AG10803 (cell line): ENCODE measurements at regions not wholly inside any gene's neighbourhood (a gene's known extent, or its start where the extent isn't known, plus 50 kb on each side); places are given as distances from the start of the nearest gene placed in this dataset.
A peak's percentile ranks its signal among the peaks of the same experiment; 100 is the strongest.

Source experiments
- DNase-seq: peaks from one replicate; pipeline ENCODE4 v3.0.0; 2010; ENCODE audit warnings: low read depth
- H3K4me3 ChIP-seq: 2 replicates; pipeline ENCODE4 v1.5.1; 2011; ENCODE audit warnings: mild to moderate bottlenecking, low read length, control low read depth
- CTCF ChIP-seq: conservative IDR thresholded peaks from 2 replicates; pipeline ENCODE4 v1.5.1; 2011; ENCODE audit warnings: mild to moderate bottlenecking, low read length, control low read depth, inconsistent platforms

DNA sequence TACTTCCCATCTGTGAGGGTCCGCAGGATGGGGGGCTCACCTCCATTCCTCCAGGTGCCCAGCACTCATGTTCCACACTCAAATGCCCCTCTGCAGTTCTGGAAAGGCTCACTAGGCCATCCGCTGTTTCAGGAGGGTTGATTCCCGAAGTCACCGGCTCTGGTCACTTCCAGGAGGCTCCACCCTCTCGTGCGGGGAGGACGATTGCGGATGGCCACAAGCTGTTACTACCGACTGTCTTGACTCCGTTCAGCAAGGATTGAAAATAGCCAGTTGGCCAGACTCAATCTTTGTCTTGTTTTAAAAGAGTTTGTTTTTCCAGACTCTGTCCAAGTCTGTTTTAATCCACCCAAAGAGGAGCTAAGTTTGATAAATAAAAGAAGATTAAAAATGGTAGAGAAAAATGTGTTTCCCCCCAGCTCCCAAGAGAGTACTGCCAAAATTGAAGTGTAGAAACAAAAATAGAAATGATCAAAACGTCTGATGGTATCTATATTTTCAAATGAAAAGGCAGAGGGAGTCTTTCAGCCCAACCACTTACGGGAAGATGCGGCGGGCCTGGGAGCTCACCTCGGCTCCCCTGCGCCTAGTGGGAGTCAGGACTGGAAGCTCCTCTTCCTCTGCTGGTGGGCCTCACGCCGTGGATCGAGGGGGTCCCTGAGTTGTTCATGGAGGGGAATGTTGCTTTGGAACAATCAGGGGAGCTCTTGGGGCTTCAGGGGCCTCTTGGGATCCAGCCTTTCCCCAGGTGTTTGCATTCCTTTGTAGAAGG, 1280.8 kb downstream of the BRD1 start:
- no peak for TF ChIP-seq CTCF
- DNase-seq: no peak
- H3K4me3 ChIP-seq: no peak overlapping the region

GRCh38 chr22:48545987-48546386, 1281.7 kb downstream of the BRD1 start:
- no peak for TF ChIP-seq CTCF
- DNase-seq: no peak
- H3K4me3 ChIP-seq: no peak overlapping the region

DNA sequence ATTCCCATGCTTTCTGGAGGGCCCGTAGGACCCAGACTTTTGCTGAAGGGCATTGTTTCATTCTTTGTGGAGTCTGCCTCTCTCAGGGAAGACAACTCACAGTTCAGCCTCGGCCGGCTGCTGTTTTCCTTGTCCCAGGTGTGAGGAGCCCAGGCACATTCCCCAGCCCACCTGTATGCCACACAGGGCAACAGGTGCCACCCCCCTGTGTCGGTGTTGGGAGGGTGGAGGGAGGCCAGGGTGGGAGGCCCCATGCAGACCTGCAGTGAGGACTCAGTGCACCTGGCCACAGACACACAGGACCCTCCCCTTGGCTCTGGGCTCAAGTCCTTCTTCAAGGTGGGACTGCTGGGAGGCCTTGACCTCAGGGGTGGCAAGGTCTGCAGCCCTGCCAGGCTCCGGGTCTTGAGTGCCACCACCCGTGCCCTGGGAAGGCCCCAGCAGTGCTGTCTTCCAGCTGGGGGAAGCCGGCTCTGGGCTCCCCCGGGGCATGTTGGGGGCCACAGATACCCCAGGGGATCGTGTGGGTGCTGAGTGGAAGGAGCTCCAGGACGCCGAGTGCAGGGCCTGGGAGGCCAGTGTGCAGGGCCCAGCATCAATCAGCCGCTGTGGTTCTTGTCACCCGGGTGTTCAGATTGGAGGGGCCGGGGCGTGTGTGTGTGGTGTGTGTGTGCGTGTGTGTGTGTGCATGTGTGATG, 1286.1 kb downstream of the BRD1 start:
- H3K4me3 ChIP-seq: no peak overlapping the region
- no peak for TF ChIP-seq CTCF
- no peak for DNase-seq

- no peak for TF ChIP-seq CTCF
- H3K4me3 ChIP-seq: no peak overlapping the region
Measured at GRCh38 chr22:48539261-48539660, 1288.4 kb downstream of the BRD1 start.

DNA sequence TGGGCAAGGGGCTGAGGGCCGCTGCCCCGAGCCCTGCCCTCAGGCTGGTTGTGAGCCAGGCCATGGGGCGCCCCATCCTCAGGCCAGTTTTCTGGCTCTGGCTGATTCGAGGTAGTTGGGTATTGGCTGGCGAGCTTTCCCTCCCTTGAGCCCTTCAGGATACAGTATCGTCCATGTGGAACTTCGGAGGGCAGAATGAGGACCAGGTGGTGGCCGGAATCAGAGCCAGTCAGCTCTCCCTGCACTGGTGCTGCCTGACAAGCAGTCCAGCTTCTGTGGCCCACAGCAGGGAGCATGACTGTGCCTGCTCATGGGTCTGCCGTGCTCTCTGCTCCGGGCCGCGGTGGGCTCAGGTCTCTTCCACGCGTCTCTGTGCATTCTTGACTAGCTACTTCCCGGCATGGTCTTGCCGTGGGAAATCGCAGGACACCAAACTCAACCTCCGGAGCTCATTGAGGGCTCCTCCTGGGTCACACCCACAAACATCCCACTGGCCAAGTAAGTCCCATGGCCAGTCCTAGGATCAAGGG, 1289.3 kb downstream of the BRD1 start:
- DNase-seq: no peak
- no peak overlapping the region for H3K4me3 ChIP-seq
- TF ChIP-seq CTCF: no peak

More at GRCh38 chr22:48539261-48539660, 1288.4 kb downstream of the BRD1 start:
- no peak for DNase-seq

- no peak for TF ChIP-seq CTCF
Measured at GRCh38 chr22:48537343-48537680, 1290.4 kb downstream of the BRD1 start.

More at GRCh38 chr22:48537343-48537680, 1290.4 kb downstream of the BRD1 start:
- no peak overlapping the region for H3K4me3 ChIP-seq
- DNase-seq: peak; percentile 26
